HCT116 (cell line): ENCODE measurements at regions not wholly inside any gene's neighbourhood (a gene's known extent, or its start where the extent isn't known, plus 50 kb on each side); places are given as distances from the start of the nearest gene placed in this dataset.

ENCODE experiments used
- ATAC-seq: fragments of 200-7000 bp; cut with Tn5 transposase; 2 replicates; pipeline ENCODE4 v1.9.1; 2020; ENCODE audit warnings: mild to moderate bottlenecking, moderate library complexity
- BruUV-seq: library from RNA; stranded (reverse); fragments of 400-500 nt; replicated peaks from 2 replicates; lab custom pipeline; 2021; lab: Mats Ljungman, UMichigan
- CTCF ChIA-PET: fragments of 300-600 bp; sonication (Branson Sonifier 250); formaldehyde crosslinking; loops from one replicate; lab custom pipeline; 2021; ENCODE audit warnings: antibody characterized with exemption; lab: Charles Lee
- POLR2A ChIA-PET: fragments of 300-600, 350-600 bp; sonication (Branson Sonifier 250); formaldehyde crosslinking; loops from one replicate; lab custom pipeline; 2021; ENCODE audit warnings: antibody characterized with exemption; lab: Charles Lee
- RAD21 ChIA-PET, 2 experiments: fragments of 300-600 bp; sonication (Branson Sonifier 250); formaldehyde crosslinking; loops; one replicate each; lab custom pipeline; 2023; ENCODE audit warnings: low total read pairs in 2 of 2; ENCODE audit not compliant: uncharacterized antibody in 2 of 2, unreplicated experiment in 2 of 2, low non-redundant PET in 1 of 2; lab: Charles Lee
- DNase-seq: peaks from one replicate; pipeline ENCODE4 v3.0.0-alpha.2; 2010; ENCODE audit warnings: low read depth, low spot score
- H2AFZ ChIP-seq: fragments of 200-600 bp; shearing (Covaris generic), sonication (generic); 2 replicates; pipeline ENCODE4 v1.6.1; 2017; ENCODE audit warnings: low read depth, mixed run types, mixed read lengths, antibody characterized with exemption, low read length; ENCODE audit not compliant: poor library complexity, severe bottlenecking
- H3K27ac ChIP-seq: 2 replicates; pipeline ENCODE4 v1.5.1; 2012; ENCODE audit warnings: low read depth, low read length
- H3K27me3 ChIP-seq: fragments of 200-600 bp; sonication (generic); 2 replicates; pipeline ENCODE4 v1.6.1; 2016; ENCODE audit warnings: mixed run types, low read length, mixed read lengths; ENCODE audit not compliant: insufficient read depth
- H3K36me3 ChIP-seq, 2 experiments: fragments of 200-500 bp in 1 of 2; fragments of 200-600 bp in 1 of 2; sonication (Bioruptor generic) in 1 of 2; sonication (generic) in 1 of 2; 2 replicates each; pipeline versions ENCODE4 v1.5.1 to v1.6.1; 2014 to 2016; ENCODE audit warnings: low read length in 2 of 2, inconsistent platforms in 1 of 2, mixed read lengths in 1 of 2, mixed run types in 1 of 2; ENCODE audit not compliant: insufficient read depth in 2 of 2, control insufficient read depth in 1 of 2
- H3K4me1 ChIP-seq, 2 experiments: fragments of 200-600 bp in 1 of 2; sonication (generic) in 1 of 2; 2 replicates each; pipeline versions ENCODE4 v1.5.1 to v1.6.1; 2012 to 2017; ENCODE audit warnings: low read length in 2 of 2, inconsistent platforms in 1 of 2, mild to moderate bottlenecking in 1 of 2, mixed read lengths in 1 of 2, mixed run types in 1 of 2, moderate library complexity in 1 of 2; ENCODE audit not compliant: insufficient read depth in 2 of 2, control insufficient read depth in 1 of 2
- H3K4me2 ChIP-seq: fragments of 200-600 bp; sonication (generic); 2 replicates; pipeline ENCODE4 v1.6.1; 2017; ENCODE audit warnings: mixed run types, low read length, mixed read lengths
- H3K4me3 ChIP-seq, 2 experiments: fragments of 200-600 bp in 1 of 2; sonication (generic) in 1 of 2; replicated peaks in 1 of 2; 2 replicates each; pipeline ENCODE4 v1.5.1; 2011 to 2016; ENCODE audit warnings: low read length in 2 of 2, control low read depth in 1 of 2, low read depth in 1 of 2, mild to moderate bottlenecking in 1 of 2, mixed read lengths in 1 of 2, mixed run types in 1 of 2
- H3K79me2 ChIP-seq: fragments of 200-600 bp; sonication (generic); 2 replicates; pipeline ENCODE4 v1.6.1; 2017; ENCODE audit warnings: mild to moderate bottlenecking, mixed run types, low read length, moderate library complexity, mixed read lengths; ENCODE audit not compliant: insufficient read depth
- H3K9ac ChIP-seq: fragments of 200-600 bp; sonication (generic); 2 replicates; pipeline ENCODE4 v1.6.1; 2016; ENCODE audit warnings: low read length, mixed read lengths
- H3K9me2 ChIP-seq: fragments of 200-600 bp; sonication (generic), shearing (Covaris generic); 2 replicates; pipeline ENCODE4 v1.6.1; 2017; ENCODE audit warnings: mixed run types, mild to moderate bottlenecking, moderate library complexity; ENCODE audit not compliant: insufficient read depth
- H3K9me3 ChIP-seq, 2 experiments: fragments of 200-500 bp in 1 of 2; fragments of 200-600 bp in 1 of 2; sonication (Bioruptor generic) in 1 of 2; sonication (generic) in 1 of 2; 2 replicates each; pipeline ENCODE4 v1.6.1; 2014 to 2017; ENCODE audit warnings: low read length in 2 of 2, mixed read lengths in 2 of 2, inconsistent platforms in 1 of 2, low read depth in 1 of 2, mild to moderate bottlenecking in 1 of 2, mixed run types in 1 of 2, moderate library complexity in 1 of 2; ENCODE audit not compliant: control insufficient read depth in 1 of 2, insufficient read depth in 1 of 2
- H4K20me1 ChIP-seq: fragments of 200-600 bp; sonication (generic), shearing (Covaris generic); 2 replicates; pipeline ENCODE4 v1.6.1; 2017; ENCODE audit warnings: mixed run types, mild to moderate bottlenecking, moderate library complexity; ENCODE audit not compliant: insufficient read depth
- CEBPB ChIP-seq: IDR thresholded peaks from 2 replicates; pipeline ENCODE4 v1.6.1; 2012; ENCODE audit warnings: low read depth
- CTCF ChIP-seq, 3 experiments: fragments of 200-600 bp in 1 of 3; sonication (generic) in 1 of 3; IDR thresholded peaks in 2 of 3; conservative IDR thresholded peaks in 1 of 3; 2 replicates each; pipeline ENCODE4 v1.5.1; 2012 to 2017; ENCODE audit warnings: low read depth in 2 of 3, low read length in 2 of 3, antibody characterized with exemption in 1 of 3, borderline replicate concordance in 1 of 3, control low read depth in 1 of 3, mild to moderate bottlenecking in 1 of 3, mixed read lengths in 1 of 3, mixed run types in 1 of 3, moderate library complexity in 1 of 3; ENCODE audit not compliant: insufficient read depth in 1 of 3
- EGR1 ChIP-seq: IDR thresholded peaks from 2 replicates; pipeline ENCODE4 v1.6.1; 2012; ENCODE audit warnings: low read depth
- FOSL1 ChIP-seq: IDR thresholded peaks from 2 replicates; pipeline ENCODE4 v1.6.1; 2012; ENCODE audit warnings: low read depth
- JUND ChIP-seq: IDR thresholded peaks from 2 replicates; pipeline ENCODE4 v1.6.1; 2012
- POLR2A ChIP-seq: IDR thresholded peaks from 2 replicates; pipeline ENCODE4 v1.7.0; 2011; ENCODE audit warnings: borderline replicate concordance; ENCODE audit not compliant: insufficient read depth, insufficient read length; ENCODE audit errors: extremely low read depth
- SIN3A ChIP-seq: IDR thresholded peaks from 2 replicates; pipeline ENCODE4 v1.6.1; 2012; ENCODE audit warnings: low read depth
- SP1 ChIP-seq: IDR thresholded peaks from 2 replicates; pipeline ENCODE4 v1.6.1; 2012; ENCODE audit warnings: low read depth
- SRF ChIP-seq: IDR thresholded peaks from 2 replicates; pipeline ENCODE4 v1.6.1; 2012; ENCODE audit warnings: low read depth
- TCF7L2 ChIP-seq: IDR thresholded peaks from 2 replicates; pipeline ENCODE4 v1.7.0; 2011; ENCODE audit warnings: borderline replicate concordance, inconsistent platforms; ENCODE audit not compliant: insufficient read depth, insufficient read length; ENCODE audit errors: extremely low read depth
- ZFX ChIP-seq: fragments of 450-650 bp; IDR thresholded peaks from 2 replicates; pipeline ENCODE4 v1.6.1; 2017
- intact Hi-C: fragments of 100-400 bp; cut with micrococcal nuclease; formaldehyde crosslinking; loops from 2 replicates; pipeline ENCODE4 v1.10.0; 2022
- TF ChIP-seq, protein P1 (sequence below): IDR thresholded peaks from 2 replicates; pipeline ENCODE4 v1.6.1; 2011; ENCODE audit warnings: mild to moderate bottlenecking, low read length, moderate library complexity; ENCODE audit not compliant: insufficient replicate concordance; ENCODE audit errors: extremely low read depth
- TF ChIP-seq, protein P2 (sequence below): IDR thresholded peaks from 2 replicates; pipeline ENCODE4 v1.6.1; 2012

- Histone ChIP-seq H3K27me3 (no peaks in the 10 kb centered on the region), H3K9me2 (no peaks in the 10 kb centered on the region), H4K20me1 (no peaks in the 10 kb centered on the region), H3K79me2 (no peaks in the 10 kb centered on the region), H3K27ac (no peak overlapping the region), H3K4me3 (no peak overlapping the region), H2AFZ (no peak overlapping the region), H3K4me1 (no peaks in the 10 kb centered on the region), H3K4me2 (no peak overlapping the region), H3K9ac (no peak overlapping the region), H3K36me3 (no peaks in the 10 kb centered on the region), H3K9me3 (no peaks in the 10 kb centered on the region)
- ATAC-seq (no peak), DNase-seq (no peak)
- CTCF ChIA-PET = no interaction called here
- intact Hi-C loops = no loop called here
- BruUV-seq = no TSS peak
- TF ChIP-seq EGR1 = no peak
- no peak for TF ChIP-seq ZFX
- no peak for TF ChIP-seq SP1
- TF ChIP-seq CTCF (IDR thresholded peaks at IDR 0.05 in 2 of 3, conservative IDR thresholded peaks at IDR 0.05 in 1 of 3; ENCODE audit: borderline replicate concordance in 1 of 3, insufficient read depth in 1 of 3, low read depth in 2 of 3, low read length in 2 of 3) = no peak
- no peak for TF ChIP-seq JUND
- POLR2A ChIA-PET = no interaction called here
- RAD21 ChIA-PET = no interaction called here
Measured at GRCh38 chr3:82293867-82294266, 532.4 kb upstream of the GBE1 start.

GRCh38 chr3:82293435-82293834 is 532.0 kb upstream of the GBE1 start:
- H3K4me2 ChIP-seq = no peak overlapping the region
- TF ChIP-seq POLR2A (no peak), SRF (no peak), TCF7L2 (no peak), CEBPB (no peak), FOSL1 (no peak), SIN3A (no peak)
- TF ChIP-seq, protein P1, sequence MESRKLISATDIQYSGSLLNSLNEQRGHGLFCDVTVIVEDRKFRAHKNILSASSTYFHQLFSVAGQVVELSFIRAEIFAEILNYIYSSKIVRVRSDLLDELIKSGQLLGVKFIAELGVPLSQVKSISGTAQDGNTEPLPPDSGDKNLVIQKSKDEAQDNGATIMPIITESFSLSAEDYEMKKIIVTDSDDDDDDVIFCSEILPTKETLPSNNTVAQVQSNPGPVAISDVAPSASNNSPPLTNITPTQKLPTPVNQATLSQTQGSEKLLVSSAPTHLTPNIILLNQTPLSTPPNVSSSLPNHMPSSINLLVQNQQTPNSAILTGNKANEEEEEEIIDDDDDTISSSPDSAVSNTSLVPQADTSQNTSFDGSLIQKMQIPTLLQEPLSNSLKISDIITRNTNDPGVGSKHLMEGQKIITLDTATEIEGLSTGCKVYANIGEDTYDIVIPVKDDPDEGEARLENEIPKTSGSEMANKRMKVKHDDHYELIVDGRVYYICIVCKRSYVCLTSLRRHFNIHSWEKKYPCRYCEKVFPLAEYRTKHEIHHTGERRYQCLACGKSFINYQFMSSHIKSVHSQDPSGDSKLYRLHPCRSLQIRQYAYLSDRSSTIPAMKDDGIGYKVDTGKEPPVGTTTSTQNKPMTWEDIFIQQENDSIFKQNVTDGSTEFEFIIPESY = no peak
- TF ChIP-seq, protein P2, sequence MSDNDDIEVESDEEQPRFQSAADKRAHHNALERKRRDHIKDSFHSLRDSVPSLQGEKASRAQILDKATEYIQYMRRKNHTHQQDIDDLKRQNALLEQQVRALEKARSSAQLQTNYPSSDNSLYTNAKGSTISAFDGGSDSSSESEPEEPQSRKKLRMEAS = no peak
- TF ChIP-seq, all 23 proteins: peak for 0
- Histone ChIP-seq H3K79me2 (no peaks in the 10 kb centered on the region), H4K20me1 (no peaks in the 10 kb centered on the region), H2AFZ (no peak overlapping the region), H3K9me3 (no peaks in the 10 kb centered on the region), H3K36me3 (no peaks in the 10 kb centered on the region), H3K9me2 (no peaks in the 10 kb centered on the region), H3K4me3 (no peak overlapping the region), H3K9ac (no peak overlapping the region), H3K27me3 (no peaks in the 10 kb centered on the region), H3K27ac (no peak overlapping the region), H3K4me1 (no peaks in the 10 kb centered on the region)
- RAD21 ChIA-PET = no interaction called here
- CTCF ChIA-PET = no interaction called here
- DNase-seq = no peak
- ATAC-seq = no peak
- intact Hi-C loops = no loop called here
- BruUV-seq = no TSS peak
- POLR2A ChIA-PET = no interaction called here
